ENCODE measurements at regions not wholly inside any gene's neighbourhood (a gene's known extent, or its start where the extent isn't known, plus 50 kb on each side); places are given as distances from the start of the nearest gene placed in this dataset.

DNA sequence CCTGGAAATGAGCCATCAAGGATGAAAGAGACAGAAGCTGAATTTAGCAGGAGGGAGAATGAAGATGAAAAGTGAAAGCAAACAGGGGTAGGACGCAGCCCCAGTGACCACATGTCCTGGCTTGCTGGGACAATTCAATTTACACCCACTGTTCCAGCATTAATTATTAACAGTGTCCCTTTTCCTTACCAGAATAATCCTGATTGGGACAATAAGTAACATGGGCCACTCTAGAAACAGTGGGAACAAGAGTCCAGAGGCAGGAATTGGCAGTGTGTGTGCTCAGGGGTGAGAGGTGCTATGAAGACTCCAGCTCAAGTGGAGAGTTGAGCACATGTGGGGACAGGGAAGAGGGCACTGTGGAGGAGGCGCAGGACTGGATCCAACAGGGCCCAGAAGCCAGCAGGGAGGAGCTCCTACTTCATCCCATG is 147.1 kb downstream of the C5orf15 start:
- no peaks in the 10 kb centered on the region for H3K27me3 ChIP-seq
- no peak for DNase-seq
- 60 to 77% (median 75%) methylated on average over 2 of the region's 2 CpGs for WGBS, 4 donors

DNA sequence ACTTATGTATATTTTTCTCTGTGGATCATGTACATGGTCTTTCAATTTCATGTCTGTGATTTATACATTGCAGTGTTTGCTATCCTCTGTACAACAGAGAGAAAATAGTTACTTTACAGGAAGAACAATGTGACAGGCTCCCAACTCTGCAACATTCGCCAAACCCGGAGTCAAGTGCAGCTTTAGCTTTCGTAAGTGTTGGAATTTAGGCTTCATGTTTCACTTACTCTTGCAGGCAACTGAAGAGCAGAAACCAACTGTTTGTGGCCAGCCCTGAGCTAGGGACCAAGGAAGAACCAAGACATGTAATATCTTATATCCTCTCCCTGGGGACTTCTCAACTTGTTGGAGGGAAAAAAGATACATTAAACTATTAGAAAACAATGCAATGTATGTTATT is 147.9 kb downstream of the C5orf15 start:
- Histone ChIP-seq H3K27me3 (no peaks in the 10 kb centered on the region), H3K9me3 (replicated peaks in 1 of 3) (no peaks in the 10 kb centered on the region), H3K36me3 (replicated peaks in 1 of 2) (no peaks in the 10 kb centered on the region), H3K4me3 (no peak overlapping the region), H3K4me1 (replicated peaks in 1 of 2) (peaks cover 5 to 10% of the 10 kb centered on the region in 2 donors), H3K27ac (no peak overlapping the region)
- intact Hi-C loops (cut with DNase I) = no loop called here
- TF ChIP-seq POLR2A (IDR thresholded peaks at IDR 0.05) = no peak
- TF ChIP-seq, protein P1, sequence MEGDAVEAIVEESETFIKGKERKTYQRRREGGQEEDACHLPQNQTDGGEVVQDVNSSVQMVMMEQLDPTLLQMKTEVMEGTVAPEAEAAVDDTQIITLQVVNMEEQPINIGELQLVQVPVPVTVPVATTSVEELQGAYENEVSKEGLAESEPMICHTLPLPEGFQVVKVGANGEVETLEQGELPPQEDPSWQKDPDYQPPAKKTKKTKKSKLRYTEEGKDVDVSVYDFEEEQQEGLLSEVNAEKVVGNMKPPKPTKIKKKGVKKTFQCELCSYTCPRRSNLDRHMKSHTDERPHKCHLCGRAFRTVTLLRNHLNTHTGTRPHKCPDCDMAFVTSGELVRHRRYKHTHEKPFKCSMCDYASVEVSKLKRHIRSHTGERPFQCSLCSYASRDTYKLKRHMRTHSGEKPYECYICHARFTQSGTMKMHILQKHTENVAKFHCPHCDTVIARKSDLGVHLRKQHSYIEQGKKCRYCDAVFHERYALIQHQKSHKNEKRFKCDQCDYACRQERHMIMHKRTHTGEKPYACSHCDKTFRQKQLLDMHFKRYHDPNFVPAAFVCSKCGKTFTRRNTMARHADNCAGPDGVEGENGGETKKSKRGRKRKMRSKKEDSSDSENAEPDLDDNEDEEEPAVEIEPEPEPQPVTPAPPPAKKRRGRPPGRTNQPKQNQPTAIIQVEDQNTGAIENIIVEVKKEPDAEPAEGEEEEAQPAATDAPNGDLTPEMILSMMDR (IDR thresholded peaks at IDR 0.05) = no peak
- no peak for DNase-seq
- WGBS, 4 donors = 62 to 68% (median 65%) methylated on average over 3 of the region's 3 CpGs

More for the DNA sequence above, 147.1 kb downstream of the C5orf15 start:
- H3K36me3 ChIP-seq (replicated peaks in 1 of 2) = no peaks in the 10 kb centered on the region
- H3K27ac ChIP-seq = no peak overlapping the region
- H3K4me3 ChIP-seq = no peak overlapping the region
- H3K4me1 ChIP-seq (replicated peaks in 1 of 2) = peaks cover 5 to 10% of the 10 kb centered on the region in 2 donors
- H3K9me3 ChIP-seq (replicated peaks in 1 of 3) = no peaks in the 10 kb centered on the region
- intact Hi-C loops (cut with DNase I) = no loop called here
- TF ChIP-seq, protein P1 (IDR thresholded peaks at IDR 0.05) = no peak
- TF ChIP-seq POLR2A (IDR thresholded peaks at IDR 0.05) = no peak

DNA sequence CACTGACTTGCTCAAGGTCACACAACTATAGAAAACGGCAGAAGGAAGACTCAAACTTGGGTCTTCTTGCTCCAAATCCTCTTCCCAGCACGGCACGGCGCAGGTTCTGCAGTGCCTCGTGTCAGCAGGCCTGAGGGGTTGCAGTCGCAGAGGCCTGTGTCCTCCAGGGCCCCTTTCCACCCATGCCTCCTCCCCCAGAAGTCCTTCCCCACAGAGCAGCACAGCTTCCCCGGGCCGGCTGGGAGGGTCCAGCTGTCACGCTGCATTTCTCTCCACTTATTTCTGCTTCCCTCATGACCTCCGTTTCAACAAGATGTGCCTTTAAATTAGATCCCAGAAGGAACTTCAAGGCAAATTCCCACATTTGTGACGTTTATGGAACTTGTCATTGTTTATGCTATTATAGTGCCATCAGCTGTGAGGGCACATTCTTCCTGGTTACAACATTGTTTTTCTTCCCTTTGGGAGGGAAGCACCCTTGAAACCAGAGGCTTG is 148.4 kb downstream of the C5orf15 start:
- H3K4me1 ChIP-seq (replicated peaks in 1 of 2) = peaks cover 5 to 10% of the 10 kb centered on the region in 2 donors
- TF ChIP-seq POLR2A (IDR thresholded peaks at IDR 0.05) = no peak
- TF ChIP-seq, protein P1 (IDR thresholded peaks at IDR 0.05) = no peak
- H3K9me3 ChIP-seq (replicated peaks in 1 of 3) = no peaks in the 10 kb centered on the region
- no peaks in the 10 kb centered on the region for H3K27me3 ChIP-seq
- 56 to 60% (median 58%) methylated on average over 7 to 11 of the region's 11 CpGs for WGBS, 4 donors
- no peaks in the 10 kb centered on the region for H3K36me3 ChIP-seq (replicated peaks in 1 of 2)
- H3K27ac ChIP-seq = no peak overlapping the region
- no peak overlapping the region for H3K4me3 ChIP-seq
- intact Hi-C loops (cut with DNase I) = no loop called here
- no peak for DNase-seq

DNA sequence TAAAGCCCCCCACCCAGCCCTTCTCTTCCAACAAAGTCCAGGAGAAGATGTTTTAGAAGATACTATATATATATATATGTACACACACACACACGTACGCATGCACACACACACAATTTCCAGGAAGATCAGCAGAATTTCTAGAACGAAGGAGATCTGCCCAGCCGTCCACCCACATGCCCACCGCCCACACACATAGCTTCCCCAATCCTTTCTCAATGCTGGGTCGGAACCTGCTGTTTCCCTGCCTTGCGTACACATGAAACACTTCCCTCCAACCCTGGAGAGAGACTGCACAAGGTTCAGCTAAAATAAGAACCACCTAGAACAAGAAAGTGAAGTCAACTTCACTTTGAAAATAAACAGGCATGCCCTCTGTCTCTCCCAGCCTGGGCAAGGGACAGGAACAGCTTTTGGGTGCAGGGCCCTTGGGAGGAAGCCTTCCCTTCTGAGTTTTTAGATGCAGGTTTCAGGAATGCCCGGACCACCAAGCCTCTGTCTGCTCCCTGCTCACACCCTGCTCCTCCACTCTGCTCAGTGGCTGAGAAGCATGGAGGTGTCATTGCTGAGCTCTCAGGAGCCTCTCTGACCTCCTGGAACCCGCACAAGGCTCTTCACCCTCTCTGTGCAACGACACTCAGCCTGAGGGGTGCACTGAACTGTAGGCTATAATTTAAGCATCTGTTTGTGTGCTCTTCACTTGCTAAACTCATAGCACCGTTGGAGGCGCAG is 149.4 kb downstream of the C5orf15 start:
- no peak overlapping the region for H3K27ac ChIP-seq
- no peak for DNase-seq
- H3K4me1 ChIP-seq (replicated peaks in 1 of 2) = peaks cover 5 to 10% of the 10 kb centered on the region in 2 donors
- intact Hi-C loops (cut with DNase I) = no loop called here
- H3K36me3 ChIP-seq (replicated peaks in 1 of 2) = no peaks in the 10 kb centered on the region
- H3K4me3 ChIP-seq = no peak overlapping the region
- WGBS, 4 donors = 77 to 82% (median 82%) methylated on average over 11 to 12 of the region's 12 CpGs
- H3K9me3 ChIP-seq (replicated peaks in 1 of 3) = no peaks in the 10 kb centered on the region
- H3K27me3 ChIP-seq = no peaks in the 10 kb centered on the region
- no peak for TF ChIP-seq POLR2A (IDR thresholded peaks at IDR 0.05)

DNA sequence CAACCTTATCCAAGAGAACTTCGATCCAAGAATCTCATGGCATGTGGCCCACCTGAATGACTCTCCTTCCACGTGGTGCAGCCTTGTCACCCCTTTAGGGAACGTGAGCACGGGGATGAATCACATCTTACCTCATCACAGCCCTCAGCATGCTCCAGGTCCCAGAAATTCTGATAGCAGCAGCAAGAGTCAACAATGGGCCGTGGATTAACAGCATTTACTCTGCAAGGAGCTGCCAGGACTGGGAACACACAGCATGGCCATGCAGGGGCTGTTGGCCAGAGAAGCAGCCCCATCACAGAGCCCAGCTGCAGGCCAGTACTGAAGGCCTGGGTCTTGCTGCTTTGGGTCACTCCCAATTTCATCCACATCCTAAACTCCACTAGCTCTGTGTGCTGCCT is 150.4 kb downstream of the C5orf15 start:
- Histone ChIP-seq H3K27me3 (no peaks in the 10 kb centered on the region), H3K4me1 (replicated peaks in 1 of 2) (peaks cover 5 to 10% of the 10 kb centered on the region in 2 donors), H3K4me3 (no peak overlapping the region), H3K36me3 (replicated peaks in 1 of 2) (no peaks in the 10 kb centered on the region), H3K27ac (peak overlapping the region in 1 of 5 donors; percentile 77), H3K9me3 (replicated peaks in 1 of 3) (no peaks in the 10 kb centered on the region)
- intact Hi-C loops (cut with DNase I) = no loop called here
- peak; percentile 76 to 92 (median 90) for DNase-seq
- TF ChIP-seq, protein P1 (IDR thresholded peaks at IDR 0.05) = no peak
- peak in 1 of 2 donors; percentile 12 for TF ChIP-seq POLR2A (IDR thresholded peaks at IDR 0.05)
- 24 to 53% (median 41%) methylated on average over 5 of the region's 5 CpGs for WGBS, 4 donors

Data from adrenal gland (tissue), 9 donors.